Upper lobe of left lung (tissue), 4 donors: ENCODE measurements at regions not wholly inside any gene's neighbourhood (a gene's known extent, or its start where the extent isn't known, plus 50 kb on each side); places are given as distances from the start of the nearest gene placed in this dataset.

Experiments used
- EP300 ChIP-seq, 4 donors: sonication (generic); formaldehyde crosslinking; IDR thresholded peaks; one replicate each; pipeline ENCODE4 v1.5.1; 2017; ENCODE audit warnings: antibody characterized with exemption in 4 of 4, control low read depth in 2 of 4
- POLR2AphosphoS5 ChIP-seq, 2 donors: sonication (generic); formaldehyde crosslinking; IDR thresholded peaks; one replicate each; pipeline ENCODE4 v1.5.1; 2017; ENCODE audit warnings: antibody characterized with exemption in 2 of 2

DNA sequence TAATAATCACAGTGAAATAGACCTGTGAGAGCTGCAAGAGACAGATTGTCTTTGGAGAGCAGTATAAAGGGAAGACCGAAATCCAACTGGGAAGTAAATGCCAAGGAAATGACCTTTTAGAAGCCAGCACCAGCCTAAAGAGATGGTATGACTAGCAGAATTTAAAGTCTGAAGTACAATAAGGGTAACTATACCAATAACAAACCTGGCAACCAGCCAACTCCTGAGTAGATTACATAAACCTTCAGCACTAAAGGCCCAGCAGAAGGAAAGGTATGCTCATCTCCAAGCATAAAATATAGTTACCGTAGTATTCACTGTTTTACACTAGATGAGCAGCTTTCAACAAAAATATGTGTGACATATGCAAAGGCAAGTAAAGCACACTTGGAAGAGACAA is 155.1 kb upstream of the SATB1 start:
- TF ChIP-seq POLR2AphosphoS5 (IDR thresholded peaks at IDR 0.05) (no peak), EP300 (IDR thresholded peaks at IDR 0.05) (no peak)
